ENCODE measurements at regions not wholly inside any gene's neighbourhood (a gene's known extent, or its start where the extent isn't known, plus 50 kb on each side); places are given as distances from the start of the nearest gene placed in this dataset.

- Histone ChIP-seq H3K27ac (ENCODE audit: low read depth, low read length) (no peak overlapping the region), H3K4me1 (ENCODE audit: control insufficient read depth, insufficient read depth, low read length) (no peaks in the 10 kb centered on the region), H3K9me3 (ENCODE audit: control insufficient read depth, insufficient read depth, low read length) (no peaks in the 10 kb centered on the region), H3K27me3 (ENCODE audit: control insufficient read depth, insufficient read depth, low read length) (no peaks in the 10 kb centered on the region), H3K4me3 (ENCODE audit: low read depth, low read length) (no peak overlapping the region), H3K36me3 (ENCODE audit: control insufficient read depth, insufficient read depth, low read length) (no peaks in the 10 kb centered on the region)
- WGBS (ENCODE audit: insufficient coverage), result no CpG with 5 or more reads among the region's 1 CpG
- peak in 1 of 6 donors; percentile 16 for DNase-seq (ENCODE audit: low read depth in 4 of 6, low spot score in 6 of 6)
Measured at GRCh38 chr5:60178101-60178500, 284.6 kb upstream of the PDE4D start.

GRCh38 chr5:60177596-60177995, 284.1 kb upstream of the PDE4D start:
- Histone ChIP-seq H3K4me1 (ENCODE audit: control insufficient read depth, insufficient read depth, low read length) (no peaks in the 10 kb centered on the region), H3K27ac (ENCODE audit: low read depth, low read length) (no peak overlapping the region), H3K27me3 (ENCODE audit: control insufficient read depth, insufficient read depth, low read length) (no peaks in the 10 kb centered on the region), H3K9me3 (ENCODE audit: control insufficient read depth, insufficient read depth, low read length) (no peaks in the 10 kb centered on the region), H3K4me3 (ENCODE audit: low read depth, low read length) (no peak overlapping the region), H3K36me3 (ENCODE audit: control insufficient read depth, insufficient read depth, low read length) (no peaks in the 10 kb centered on the region)
- no peak for DNase-seq (ENCODE audit: low read depth in 4 of 6, low spot score in 6 of 6)
- no CpG with 5 or more reads among the region's 4 CpGs for WGBS (ENCODE audit: insufficient coverage)

GRCh38 chr5:60173667-60174066, 280.1 kb upstream of the PDE4D start:
- Histone ChIP-seq H3K4me3 (ENCODE audit: low read depth, low read length) (no peak overlapping the region), H3K9me3 (ENCODE audit: control insufficient read depth, insufficient read depth, low read length) (no peaks in the 10 kb centered on the region)
- no peak for DNase-seq (ENCODE audit: low read depth in 4 of 6, low spot score in 6 of 6)

GRCh38 chr5:60163762-60164161, 270.2 kb upstream of the PDE4D start:
- no peaks in the 10 kb centered on the region for H3K27me3 ChIP-seq (ENCODE audit: control insufficient read depth, insufficient read depth, low read length)
- DNase-seq (ENCODE audit: low read depth in 4 of 6, low spot score in 6 of 6), result no peak
- no peak overlapping the region for H3K27ac ChIP-seq (ENCODE audit: low read depth, low read length)
- no peaks in the 10 kb centered on the region for H3K4me1 ChIP-seq (ENCODE audit: control insufficient read depth, insufficient read depth, low read length)
- H3K9me3 ChIP-seq (ENCODE audit: control insufficient read depth, insufficient read depth, low read length), result no peaks in the 10 kb centered on the region
- no peaks in the 10 kb centered on the region for H3K36me3 ChIP-seq (ENCODE audit: control insufficient read depth, insufficient read depth, low read length)
- H3K4me3 ChIP-seq (ENCODE audit: low read depth, low read length), result no peak overlapping the region
- WGBS (ENCODE audit: insufficient coverage), result no CpG with 5 or more reads among the region's 1 CpG

More at GRCh38 chr5:60173667-60174066, 280.1 kb upstream of the PDE4D start:
- no peaks in the 10 kb centered on the region for H3K4me1 ChIP-seq (ENCODE audit: control insufficient read depth, insufficient read depth, low read length)
- H3K27ac ChIP-seq (ENCODE audit: low read depth, low read length), result no peak overlapping the region
- no peaks in the 10 kb centered on the region for H3K27me3 ChIP-seq (ENCODE audit: control insufficient read depth, insufficient read depth, low read length)
- H3K36me3 ChIP-seq (ENCODE audit: control insufficient read depth, insufficient read depth, low read length), result no peaks in the 10 kb centered on the region

GRCh38 chr5:60162441-60162840, 268.9 kb upstream of the PDE4D start:
- Histone ChIP-seq H3K27me3 (ENCODE audit: control insufficient read depth, insufficient read depth, low read length) (no peaks in the 10 kb centered on the region), H3K36me3 (ENCODE audit: control insufficient read depth, insufficient read depth, low read length) (no peaks in the 10 kb centered on the region), H3K4me1 (ENCODE audit: control insufficient read depth, insufficient read depth, low read length) (no peaks in the 10 kb centered on the region), H3K27ac (ENCODE audit: low read depth, low read length) (no peak overlapping the region), H3K9me3 (ENCODE audit: control insufficient read depth, insufficient read depth, low read length) (no peaks in the 10 kb centered on the region), H3K4me3 (ENCODE audit: low read depth, low read length) (no peak overlapping the region)
- DNase-seq (ENCODE audit: low read depth in 4 of 6, low spot score in 6 of 6), result no peak
- no CpG with 5 or more reads among the region's 1 CpG for WGBS (ENCODE audit: insufficient coverage)

- Histone ChIP-seq H3K36me3 (ENCODE audit: control insufficient read depth, insufficient read depth, low read length) (no peaks in the 10 kb centered on the region), H3K9me3 (ENCODE audit: control insufficient read depth, insufficient read depth, low read length) (no peaks in the 10 kb centered on the region), H3K27me3 (ENCODE audit: control insufficient read depth, insufficient read depth, low read length) (no peaks in the 10 kb centered on the region), H3K4me3 (ENCODE audit: low read depth, low read length) (no peak overlapping the region), H3K4me1 (ENCODE audit: control insufficient read depth, insufficient read depth, low read length) (no peaks in the 10 kb centered on the region), H3K27ac (ENCODE audit: low read depth, low read length) (no peak overlapping the region)
- WGBS (ENCODE audit: insufficient coverage), result no CpG with 5 or more reads among the region's 3 CpGs
- DNase-seq (ENCODE audit: low read depth in 4 of 6, low spot score in 6 of 6), result peak in 2 of 6 donors; percentile 7 to 28
Measured at GRCh38 chr5:60161340-60161934, 267.9 kb upstream of the PDE4D start.

GRCh38 chr5:60149081-60149480, 255.6 kb upstream of the PDE4D start:
- Histone ChIP-seq H3K36me3 (ENCODE audit: control insufficient read depth, insufficient read depth, low read length) (no peaks in the 10 kb centered on the region), H3K9me3 (ENCODE audit: control insufficient read depth, insufficient read depth, low read length) (peaks cover 3% of the 10 kb centered on the region), H3K27ac (ENCODE audit: low read depth, low read length) (no peak overlapping the region), H3K4me3 (ENCODE audit: low read depth, low read length) (no peak overlapping the region), H3K27me3 (ENCODE audit: control insufficient read depth, insufficient read depth, low read length) (no peaks in the 10 kb centered on the region), H3K4me1 (ENCODE audit: control insufficient read depth, insufficient read depth, low read length) (no peaks in the 10 kb centered on the region)
- no CpG with 5 or more reads among the region's 3 CpGs for WGBS (ENCODE audit: insufficient coverage)
- no peak for DNase-seq (ENCODE audit: low read depth in 4 of 6, low spot score in 6 of 6)

- Histone ChIP-seq H3K9me3 (ENCODE audit: control insufficient read depth, insufficient read depth, low read length) (peaks cover 3% of the 10 kb centered on the region), H3K36me3 (ENCODE audit: control insufficient read depth, insufficient read depth, low read length) (no peaks in the 10 kb centered on the region), H3K27ac (ENCODE audit: low read depth, low read length) (no peak overlapping the region), H3K4me3 (ENCODE audit: low read depth, low read length) (no peak overlapping the region), H3K27me3 (ENCODE audit: control insufficient read depth, insufficient read depth, low read length) (no peaks in the 10 kb centered on the region), H3K4me1 (ENCODE audit: control insufficient read depth, insufficient read depth, low read length) (no peaks in the 10 kb centered on the region)
- no peak for DNase-seq (ENCODE audit: low read depth in 4 of 6, low spot score in 6 of 6)
- no CpG with 5 or more reads among the region's 1 CpG for WGBS (ENCODE audit: insufficient coverage)
Measured at GRCh38 chr5:60148366-60148765, 254.8 kb upstream of the PDE4D start.

GRCh38 chr5:60147791-60148190, 254.3 kb upstream of the PDE4D start:
- H3K36me3 ChIP-seq (ENCODE audit: control insufficient read depth, insufficient read depth, low read length), result no peaks in the 10 kb centered on the region
- no peak overlapping the region for H3K4me3 ChIP-seq (ENCODE audit: low read depth, low read length)
- H3K27me3 ChIP-seq (ENCODE audit: control insufficient read depth, insufficient read depth, low read length), result no peaks in the 10 kb centered on the region
- H3K4me1 ChIP-seq (ENCODE audit: control insufficient read depth, insufficient read depth, low read length), result no peaks in the 10 kb centered on the region
- no peak for DNase-seq (ENCODE audit: low read depth in 4 of 6, low spot score in 6 of 6)
- H3K9me3 ChIP-seq (ENCODE audit: control insufficient read depth, insufficient read depth, low read length), result peaks cover 3% of the 10 kb centered on the region
- no peak overlapping the region for H3K27ac ChIP-seq (ENCODE audit: low read depth, low read length)

- Histone ChIP-seq H3K27me3 (ENCODE audit: control insufficient read depth, insufficient read depth, low read length) (no peaks in the 10 kb centered on the region), H3K9me3 (ENCODE audit: control insufficient read depth, insufficient read depth, low read length) (no peaks in the 10 kb centered on the region), H3K36me3 (ENCODE audit: control insufficient read depth, insufficient read depth, low read length) (no peaks in the 10 kb centered on the region), H3K27ac (ENCODE audit: low read depth, low read length) (no peak overlapping the region), H3K4me1 (ENCODE audit: control insufficient read depth, insufficient read depth, low read length) (no peaks in the 10 kb centered on the region), H3K4me3 (ENCODE audit: low read depth, low read length) (no peak overlapping the region)
- 97% methylated on average over 3 of the region's 5 CpGs for WGBS (ENCODE audit: insufficient coverage)
- no peak for DNase-seq (ENCODE audit: low read depth in 4 of 6, low spot score in 6 of 6)
Measured at GRCh38 chr5:60143942-60144549, 250.5 kb upstream of the PDE4D start.
